ENCODE measurements at regions not wholly inside any gene's neighbourhood (a gene's known extent, or its start where the extent isn't known, plus 50 kb on each side); places are given as distances from the start of the nearest gene placed in this dataset.

DNA sequence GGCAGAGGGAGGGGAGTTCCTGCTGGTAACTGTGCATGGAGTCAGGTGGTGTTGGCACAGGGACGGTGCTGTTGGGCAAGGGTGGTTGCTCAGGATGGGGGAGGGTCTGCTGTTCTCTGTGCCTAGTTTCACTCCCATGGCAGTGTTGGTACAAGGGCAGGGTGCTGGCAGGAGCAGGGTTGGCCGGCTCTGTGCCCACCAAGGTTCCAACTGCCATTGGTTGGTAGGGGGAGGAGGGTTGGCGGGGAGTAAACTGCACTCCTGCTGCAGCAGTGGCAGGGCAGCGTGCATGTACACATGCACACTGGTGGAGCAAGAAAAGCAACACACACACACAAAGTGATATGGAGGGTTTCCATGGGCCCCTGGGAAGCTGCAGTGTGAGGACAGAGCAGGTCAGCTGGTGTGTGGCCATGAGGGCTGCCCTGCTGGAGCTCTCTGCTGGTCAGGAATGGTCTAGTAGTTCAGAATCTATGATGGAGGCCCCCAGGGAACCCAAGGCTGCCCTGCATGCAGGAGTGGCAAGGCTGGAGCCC, 269.9 kb upstream of the MGAT4C start:
- H3K27me3 ChIP-seq (ENCODE audit: control insufficient read depth, extremely low read depth, insufficient read depth, low read length), result no peaks in the 10 kb centered on the region
- H3K9me1 ChIP-seq (ENCODE audit: control insufficient read depth, extremely low read depth, insufficient read depth, low read length), result no peaks in the 10 kb centered on the region
- no peaks in the 10 kb centered on the region for H3K4me1 ChIP-seq (ENCODE audit: control insufficient read depth, extremely low read depth, insufficient read depth, low read length)
- no peak overlapping the region for H3K4me3 ChIP-seq (ENCODE audit: control insufficient read depth in 2 of 3, extremely low read depth in 1 of 3, insufficient read depth in 2 of 3, low read depth in 1 of 3, low read length in 3 of 3)
- H3K9me3 ChIP-seq (ENCODE audit: control insufficient read depth, low read depth, low read length), result no peaks in the 10 kb centered on the region
- no peaks in the 10 kb centered on the region for H3K79me2 ChIP-seq (ENCODE audit: control insufficient read depth, insufficient read depth, low read length)
- no peak overlapping the region for H3K4me2 ChIP-seq (ENCODE audit: control insufficient read depth, extremely low read depth, insufficient read depth, low read depth, low read length)
- FAIRE-seq, result no peak
- no peaks in the 10 kb centered on the region for H3K36me3 ChIP-seq (ENCODE audit: control insufficient read depth in 2 of 2, extremely low read depth in 1 of 2, insufficient read depth in 2 of 2, low read length in 2 of 2)
- no peak for TF ChIP-seq EZH2 (IDR thresholded peaks at IDR 0.05; ENCODE audit: low read length)
- TF ChIP-seq, protein P1, sequence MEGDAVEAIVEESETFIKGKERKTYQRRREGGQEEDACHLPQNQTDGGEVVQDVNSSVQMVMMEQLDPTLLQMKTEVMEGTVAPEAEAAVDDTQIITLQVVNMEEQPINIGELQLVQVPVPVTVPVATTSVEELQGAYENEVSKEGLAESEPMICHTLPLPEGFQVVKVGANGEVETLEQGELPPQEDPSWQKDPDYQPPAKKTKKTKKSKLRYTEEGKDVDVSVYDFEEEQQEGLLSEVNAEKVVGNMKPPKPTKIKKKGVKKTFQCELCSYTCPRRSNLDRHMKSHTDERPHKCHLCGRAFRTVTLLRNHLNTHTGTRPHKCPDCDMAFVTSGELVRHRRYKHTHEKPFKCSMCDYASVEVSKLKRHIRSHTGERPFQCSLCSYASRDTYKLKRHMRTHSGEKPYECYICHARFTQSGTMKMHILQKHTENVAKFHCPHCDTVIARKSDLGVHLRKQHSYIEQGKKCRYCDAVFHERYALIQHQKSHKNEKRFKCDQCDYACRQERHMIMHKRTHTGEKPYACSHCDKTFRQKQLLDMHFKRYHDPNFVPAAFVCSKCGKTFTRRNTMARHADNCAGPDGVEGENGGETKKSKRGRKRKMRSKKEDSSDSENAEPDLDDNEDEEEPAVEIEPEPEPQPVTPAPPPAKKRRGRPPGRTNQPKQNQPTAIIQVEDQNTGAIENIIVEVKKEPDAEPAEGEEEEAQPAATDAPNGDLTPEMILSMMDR (optimal IDR thresholded peaks at IDR 0.05 in 1 of 3, IDR thresholded peaks at IDR 0.05 in 1 of 3, conservative IDR thresholded peaks at IDR 0.05 in 1 of 3; ENCODE audit: extremely low read depth in 1 of 3, insufficient read depth in 2 of 3, low read length in 3 of 3), result no peak
- dilution Hi-C loops (cut with MboI; ENCODE audit: extremely low pct_ligation_motif_present, low sequenced_read_pairs), result no loop called here
- no peak overlapping the region for H3K27ac ChIP-seq (ENCODE audit: control insufficient read depth, insufficient read depth, low read length)
- DNase-seq (ENCODE audit: low read depth, low spot score), result no peak
- no peak overlapping the region for H3K9ac ChIP-seq (ENCODE audit: control insufficient read depth, extremely low read depth, insufficient read depth, low read length)
- no peaks in the 10 kb centered on the region for H4K20me1 ChIP-seq (ENCODE audit: control insufficient read depth, extremely low read depth, insufficient read depth, low read length)
- H2AFZ ChIP-seq (ENCODE audit: control insufficient read depth, low read length), result no peak overlapping the region

DNA sequence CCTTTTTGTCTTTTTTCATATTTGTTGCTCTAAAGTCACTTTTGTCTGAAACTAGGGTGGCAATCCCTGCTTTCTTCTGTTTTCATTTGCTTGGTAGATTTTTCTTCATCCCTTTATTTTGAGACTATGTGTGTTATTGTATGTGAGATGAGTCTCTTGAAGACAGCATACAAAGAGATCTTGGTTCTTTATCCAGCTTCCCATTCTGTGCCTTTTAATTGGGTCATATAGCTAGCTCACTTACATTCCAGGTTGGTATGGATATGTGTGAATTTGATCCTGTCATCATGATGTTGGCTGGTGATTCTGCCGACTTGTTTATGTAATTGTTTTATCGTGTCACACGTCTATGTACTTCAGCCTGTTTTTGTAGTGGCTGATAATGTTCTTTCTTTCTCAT, 267.7 kb upstream of the MGAT4C start:
- no peak for FAIRE-seq
- H3K4me3 ChIP-seq (ENCODE audit: control insufficient read depth in 2 of 3, extremely low read depth in 1 of 3, insufficient read depth in 2 of 3, low read depth in 1 of 3, low read length in 3 of 3), result no peak overlapping the region
- H3K27ac ChIP-seq (ENCODE audit: control insufficient read depth, insufficient read depth, low read length), result no peak overlapping the region
- no peak overlapping the region for H2AFZ ChIP-seq (ENCODE audit: control insufficient read depth, low read length)
- no peaks in the 10 kb centered on the region for H3K27me3 ChIP-seq (ENCODE audit: control insufficient read depth, extremely low read depth, insufficient read depth, low read length)
- H3K4me1 ChIP-seq (ENCODE audit: control insufficient read depth, extremely low read depth, insufficient read depth, low read length), result no peaks in the 10 kb centered on the region
- no peak for TF ChIP-seq EZH2 (IDR thresholded peaks at IDR 0.05; ENCODE audit: low read length)
- TF ChIP-seq, protein P1 (optimal IDR thresholded peaks at IDR 0.05 in 1 of 3, IDR thresholded peaks at IDR 0.05 in 1 of 3, conservative IDR thresholded peaks at IDR 0.05 in 1 of 3; ENCODE audit: extremely low read depth in 1 of 3, insufficient read depth in 2 of 3, low read length in 3 of 3), result no peak
- H3K9me1 ChIP-seq (ENCODE audit: control insufficient read depth, extremely low read depth, insufficient read depth, low read length), result no peaks in the 10 kb centered on the region
- no peak overlapping the region for H3K9ac ChIP-seq (ENCODE audit: control insufficient read depth, extremely low read depth, insufficient read depth, low read length)
- dilution Hi-C loops (cut with MboI; ENCODE audit: extremely low pct_ligation_motif_present, low sequenced_read_pairs), result no loop called here
- H3K4me2 ChIP-seq (ENCODE audit: control insufficient read depth, extremely low read depth, insufficient read depth, low read depth, low read length), result no peak overlapping the region
- H3K36me3 ChIP-seq (ENCODE audit: control insufficient read depth in 2 of 2, extremely low read depth in 1 of 2, insufficient read depth in 2 of 2, low read length in 2 of 2), result no peaks in the 10 kb centered on the region
- H3K79me2 ChIP-seq (ENCODE audit: control insufficient read depth, insufficient read depth, low read length), result no peaks in the 10 kb centered on the region
- DNase-seq (ENCODE audit: low read depth, low spot score), result no peak
- no peaks in the 10 kb centered on the region for H4K20me1 ChIP-seq (ENCODE audit: control insufficient read depth, extremely low read depth, insufficient read depth, low read length)
- H3K9me3 ChIP-seq (ENCODE audit: control insufficient read depth, low read depth, low read length), result no peaks in the 10 kb centered on the region

Data from keratinocyte (primary cell).